ENCODE measurements at regions not wholly inside any gene's neighbourhood (a gene's known extent, or its start where the extent isn't known, plus 50 kb on each side); places are given as distances from the start of the nearest gene placed in this dataset.

DNA sequence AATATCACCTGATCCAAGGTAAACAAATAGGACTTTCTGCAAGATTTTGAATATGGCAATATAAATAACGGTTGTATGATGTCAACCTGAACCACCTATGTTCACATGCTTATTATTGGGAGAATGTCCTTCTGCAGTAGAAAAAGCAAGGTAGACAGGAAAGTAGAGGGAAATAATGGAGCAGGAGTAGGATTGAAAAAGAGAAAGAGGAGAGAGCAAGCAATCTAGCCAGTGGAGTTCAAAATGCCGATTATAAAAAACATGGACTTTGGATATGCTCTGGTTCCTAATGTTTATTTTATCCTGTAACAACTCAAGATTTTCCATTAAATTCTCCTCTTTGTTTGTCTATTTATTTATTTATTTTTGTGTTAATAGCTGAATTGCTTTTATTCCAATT lies 878.0 kb upstream of the KCND2 start:
- TF ChIP-seq, protein P1, sequence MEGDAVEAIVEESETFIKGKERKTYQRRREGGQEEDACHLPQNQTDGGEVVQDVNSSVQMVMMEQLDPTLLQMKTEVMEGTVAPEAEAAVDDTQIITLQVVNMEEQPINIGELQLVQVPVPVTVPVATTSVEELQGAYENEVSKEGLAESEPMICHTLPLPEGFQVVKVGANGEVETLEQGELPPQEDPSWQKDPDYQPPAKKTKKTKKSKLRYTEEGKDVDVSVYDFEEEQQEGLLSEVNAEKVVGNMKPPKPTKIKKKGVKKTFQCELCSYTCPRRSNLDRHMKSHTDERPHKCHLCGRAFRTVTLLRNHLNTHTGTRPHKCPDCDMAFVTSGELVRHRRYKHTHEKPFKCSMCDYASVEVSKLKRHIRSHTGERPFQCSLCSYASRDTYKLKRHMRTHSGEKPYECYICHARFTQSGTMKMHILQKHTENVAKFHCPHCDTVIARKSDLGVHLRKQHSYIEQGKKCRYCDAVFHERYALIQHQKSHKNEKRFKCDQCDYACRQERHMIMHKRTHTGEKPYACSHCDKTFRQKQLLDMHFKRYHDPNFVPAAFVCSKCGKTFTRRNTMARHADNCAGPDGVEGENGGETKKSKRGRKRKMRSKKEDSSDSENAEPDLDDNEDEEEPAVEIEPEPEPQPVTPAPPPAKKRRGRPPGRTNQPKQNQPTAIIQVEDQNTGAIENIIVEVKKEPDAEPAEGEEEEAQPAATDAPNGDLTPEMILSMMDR (IDR thresholded peaks at IDR 0.05; ENCODE audit: borderline replicate concordance, insufficient read depth, low read depth, low read length), result no peak
- no peak overlapping the region for H3K4me3 ChIP-seq (ENCODE audit: low read depth, low read length)

- no peak overlapping the region for H3K4me3 ChIP-seq (ENCODE audit: low read depth, low read length)
- TF ChIP-seq, protein P1 (IDR thresholded peaks at IDR 0.05; ENCODE audit: borderline replicate concordance, insufficient read depth, low read depth, low read length), result no peak
These were observed 875.8 kb upstream of the KCND2 start for GRCh38 chr7:119397156-119397555.

DNA sequence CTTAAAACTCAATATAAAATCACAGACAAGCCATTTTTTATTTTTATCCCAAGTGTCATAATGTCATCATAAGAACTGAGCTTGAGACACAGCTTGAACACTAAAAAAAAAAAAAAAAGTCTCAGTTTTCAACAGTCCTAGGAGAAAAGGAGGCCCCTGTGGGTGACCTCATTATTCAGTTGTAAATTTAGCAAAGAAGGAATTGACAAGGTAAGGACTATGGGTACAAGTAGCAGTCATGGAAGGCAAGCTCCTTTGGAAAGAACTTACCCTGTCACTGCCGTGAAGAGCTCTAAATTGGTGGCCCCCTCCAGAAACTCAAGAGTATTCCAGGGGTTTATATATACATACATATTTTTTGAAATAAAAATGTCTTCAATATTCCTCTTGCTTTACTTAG lies 864.4 kb upstream of the KCND2 start:
- no peak overlapping the region for H3K4me3 ChIP-seq (ENCODE audit: low read depth, low read length)
- TF ChIP-seq, protein P1 (IDR thresholded peaks at IDR 0.05; ENCODE audit: borderline replicate concordance, insufficient read depth, low read depth, low read length), result no peak

- TF ChIP-seq, protein P1 (IDR thresholded peaks at IDR 0.05; ENCODE audit: borderline replicate concordance, insufficient read depth, low read depth, low read length), result no peak
- no peak overlapping the region for H3K4me3 ChIP-seq (ENCODE audit: low read depth, low read length)
These were observed 859.6 kb upstream of the KCND2 start for GRCh38 chr7:119413314-119413805.

DNA sequence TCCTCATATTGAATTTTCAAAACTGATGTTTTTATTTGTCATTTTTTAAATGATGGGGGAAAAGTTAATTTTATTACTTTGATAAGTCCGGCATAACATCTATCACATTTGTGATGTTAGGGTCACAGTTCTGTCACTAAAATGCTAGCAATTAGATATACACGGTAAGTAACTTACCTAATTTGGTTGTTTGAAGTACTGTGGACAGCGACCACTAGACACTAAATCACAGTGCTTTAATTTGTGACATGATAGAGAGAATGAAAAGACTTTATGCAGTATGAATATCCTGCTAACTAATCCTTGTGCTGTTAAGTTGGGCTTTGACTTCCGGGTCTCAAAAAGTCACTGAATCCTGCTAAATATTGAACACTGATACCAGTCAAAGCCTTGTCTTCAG lies 857.3 kb upstream of the KCND2 start:
- no peak overlapping the region for H3K4me3 ChIP-seq (ENCODE audit: low read depth, low read length)
- TF ChIP-seq, protein P1 (IDR thresholded peaks at IDR 0.05; ENCODE audit: borderline replicate concordance, insufficient read depth, low read depth, low read length), result no peak

DNA sequence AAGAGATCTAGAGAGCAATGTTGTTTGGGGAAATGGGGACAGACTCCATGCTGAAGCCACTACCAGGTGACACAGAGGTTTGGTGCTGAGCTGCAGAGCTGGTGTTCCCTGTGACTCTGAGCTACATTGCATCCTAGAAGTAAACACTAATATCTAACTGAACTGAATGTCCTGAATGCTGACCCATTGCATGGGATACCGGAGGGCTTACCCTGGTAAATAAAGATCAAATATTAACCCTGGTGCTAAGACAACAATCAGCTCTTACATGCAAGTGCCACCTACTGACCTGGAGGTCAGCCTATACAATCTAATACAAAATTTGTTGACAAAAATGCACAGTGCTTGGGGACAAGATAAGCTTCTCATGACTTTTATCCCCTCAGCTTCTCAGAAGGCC lies 851.3 kb upstream of the KCND2 start:
- TF ChIP-seq, protein P1 (IDR thresholded peaks at IDR 0.05; ENCODE audit: borderline replicate concordance, insufficient read depth, low read depth, low read length), result no peak
- H3K4me3 ChIP-seq (ENCODE audit: low read depth, low read length), result no peak overlapping the region

GRCh38 chr7:119436882-119437281 lies 836.1 kb upstream of the KCND2 start:
- TF ChIP-seq, protein P1 (IDR thresholded peaks at IDR 0.05; ENCODE audit: borderline replicate concordance, insufficient read depth, low read depth, low read length), result no peak
- H3K4me3 ChIP-seq (ENCODE audit: low read depth, low read length), result no peak overlapping the region
